ENCODE measurements at regions not wholly inside any gene's neighbourhood (a gene's known extent, or its start where the extent isn't known, plus 50 kb on each side); places are given as distances from the start of the nearest gene placed in this dataset.

GRCh38 chr13:29693275-29693945, 97.9 kb upstream of the SLC7A1 start:
- Histone ChIP-seq H3K4me1 (ENCODE audit: control insufficient read depth, insufficient read depth, low read length, poor library complexity, severe bottlenecking) (no peaks in the 10 kb centered on the region), H3K9me3 (ENCODE audit: control insufficient read depth, low read length) (peaks cover 8% of the 10 kb centered on the region), H3K4me3 (ENCODE audit: extremely low read depth, insufficient read depth, low read length, poor library complexity, severe bottlenecking) (no peak overlapping the region), H3K27ac (ENCODE audit: low read depth, low read length, severe bottlenecking) (no peak overlapping the region), H3K36me3 (ENCODE audit: control insufficient read depth, insufficient read depth, low read length) (no peaks in the 10 kb centered on the region)
- 83 to 96% methylated on average over 10 to 11 of the region's 13 CpGs for WGBS, 2 experiments (ENCODE audit: insufficient coverage in 2 of 2)

GRCh38 chr13:29689548-29689947, 94.1 kb upstream of the SLC7A1 start:
- Histone ChIP-seq H3K4me1 (ENCODE audit: control insufficient read depth, insufficient read depth, low read length, poor library complexity, severe bottlenecking) (no peaks in the 10 kb centered on the region), H3K4me3 (ENCODE audit: extremely low read depth, insufficient read depth, low read length, poor library complexity, severe bottlenecking) (no peak overlapping the region), H3K9me3 (ENCODE audit: control insufficient read depth, low read length) (no peaks in the 10 kb centered on the region), H3K36me3 (ENCODE audit: control insufficient read depth, insufficient read depth, low read length) (no peaks in the 10 kb centered on the region), H3K27ac (ENCODE audit: low read depth, low read length, severe bottlenecking) (no peak overlapping the region)
- 84 to 89% methylated on average over 1 to 2 of the region's 3 CpGs for WGBS, 2 experiments (ENCODE audit: insufficient coverage in 2 of 2)

DNA sequence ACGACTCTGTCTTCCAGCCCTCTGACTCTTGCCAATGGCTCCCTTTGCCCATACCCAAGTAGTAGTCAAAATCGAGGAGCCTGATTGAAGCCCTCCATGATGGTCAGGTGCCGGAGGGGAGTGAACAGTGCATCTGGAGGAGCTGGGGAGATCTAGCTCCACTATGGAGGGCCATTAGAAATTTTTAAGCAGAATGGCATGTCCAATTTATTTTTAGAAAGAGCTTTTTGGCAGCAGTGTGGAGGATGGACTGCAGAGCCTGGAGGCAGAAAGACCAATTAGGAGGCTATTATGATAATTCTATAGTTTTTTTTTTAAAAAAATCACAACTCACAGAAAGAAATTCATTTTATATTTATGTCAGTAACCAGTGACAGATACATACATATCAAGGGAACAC, 92.7 kb upstream of the SLC7A1 start:
- H3K9me3 ChIP-seq (ENCODE audit: control insufficient read depth, low read length): no peaks in the 10 kb centered on the region
- H3K36me3 ChIP-seq (ENCODE audit: control insufficient read depth, insufficient read depth, low read length): no peaks in the 10 kb centered on the region
- no peaks in the 10 kb centered on the region for H3K4me1 ChIP-seq (ENCODE audit: control insufficient read depth, insufficient read depth, low read length, poor library complexity, severe bottlenecking)
- no peak overlapping the region for H3K27ac ChIP-seq (ENCODE audit: low read depth, low read length, severe bottlenecking)
- H3K4me3 ChIP-seq (ENCODE audit: extremely low read depth, insufficient read depth, low read length, poor library complexity, severe bottlenecking): no peak overlapping the region
- WGBS, 2 experiments (ENCODE audit: insufficient coverage in 2 of 2): 95 to 100% methylated on average over 2 to 3 of the region's 3 CpGs

DNA sequence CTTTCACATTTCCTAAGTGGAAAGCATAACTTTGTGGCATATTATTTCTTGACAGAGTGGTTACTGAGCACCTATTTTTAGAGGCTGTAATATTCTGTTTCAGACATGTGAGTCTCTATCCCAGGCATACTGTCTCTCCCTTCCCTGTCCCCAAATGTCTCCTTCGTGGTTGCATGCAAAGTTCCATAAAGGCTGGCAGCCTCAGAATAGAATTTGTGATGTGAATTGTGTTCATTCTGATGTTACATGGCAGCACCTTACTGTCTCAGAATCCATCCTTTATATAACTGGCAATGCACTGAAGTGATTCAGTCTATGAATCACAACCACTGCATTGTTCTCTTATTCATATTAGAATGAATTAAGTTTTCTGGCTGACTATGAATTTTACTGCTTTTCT, 89.0 kb upstream of the SLC7A1 start:
- no peaks in the 10 kb centered on the region for H3K36me3 ChIP-seq (ENCODE audit: control insufficient read depth, insufficient read depth, low read length)
- no peak overlapping the region for H3K27ac ChIP-seq (ENCODE audit: low read depth, low read length, severe bottlenecking)
- no peaks in the 10 kb centered on the region for H3K4me1 ChIP-seq (ENCODE audit: control insufficient read depth, insufficient read depth, low read length, poor library complexity, severe bottlenecking)
- H3K4me3 ChIP-seq (ENCODE audit: extremely low read depth, insufficient read depth, low read length, poor library complexity, severe bottlenecking): no peak overlapping the region
- WGBS, 2 experiments (ENCODE audit: insufficient coverage in 2 of 2): no CpG with 5 or more reads among the region's 1 CpG
- H3K9me3 ChIP-seq (ENCODE audit: control insufficient read depth, low read length): no peaks in the 10 kb centered on the region

DNA sequence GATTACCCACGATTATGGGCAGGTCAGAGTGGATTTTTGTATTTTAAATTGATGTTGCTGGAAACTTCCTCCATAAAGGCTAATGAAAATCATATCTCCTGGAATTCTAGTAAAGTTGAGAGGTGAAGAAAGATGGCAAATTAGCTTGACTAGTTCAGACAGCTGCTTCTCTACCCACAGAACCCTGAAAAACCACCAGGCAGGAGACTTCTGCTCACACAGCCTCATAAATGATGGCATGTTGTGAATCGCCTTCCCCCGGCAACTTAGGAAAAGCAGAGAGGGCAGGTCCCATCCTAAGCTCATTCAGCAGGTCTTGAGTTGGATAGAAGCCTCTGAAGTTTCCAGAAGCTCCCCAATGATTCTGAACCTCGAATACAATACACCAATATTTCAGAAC, 87.6 kb upstream of the SLC7A1 start:
- WGBS, 2 experiments (ENCODE audit: insufficient coverage in 2 of 2): 84 to 93% methylated on average over 2 to 4 of the region's 4 CpGs
- Histone ChIP-seq H3K27ac (ENCODE audit: low read depth, low read length, severe bottlenecking) (no peak overlapping the region), H3K4me3 (ENCODE audit: extremely low read depth, insufficient read depth, low read length, poor library complexity, severe bottlenecking) (no peak overlapping the region), H3K9me3 (ENCODE audit: control insufficient read depth, low read length) (no peaks in the 10 kb centered on the region), H3K4me1 (ENCODE audit: control insufficient read depth, insufficient read depth, low read length, poor library complexity, severe bottlenecking) (no peaks in the 10 kb centered on the region), H3K36me3 (ENCODE audit: control insufficient read depth, insufficient read depth, low read length) (no peaks in the 10 kb centered on the region)

- H3K9me3 ChIP-seq (ENCODE audit: control insufficient read depth, low read length): no peaks in the 10 kb centered on the region
These were observed 86.4 kb upstream of the SLC7A1 start for GRCh38 chr13:29681864-29682263.

DNA sequence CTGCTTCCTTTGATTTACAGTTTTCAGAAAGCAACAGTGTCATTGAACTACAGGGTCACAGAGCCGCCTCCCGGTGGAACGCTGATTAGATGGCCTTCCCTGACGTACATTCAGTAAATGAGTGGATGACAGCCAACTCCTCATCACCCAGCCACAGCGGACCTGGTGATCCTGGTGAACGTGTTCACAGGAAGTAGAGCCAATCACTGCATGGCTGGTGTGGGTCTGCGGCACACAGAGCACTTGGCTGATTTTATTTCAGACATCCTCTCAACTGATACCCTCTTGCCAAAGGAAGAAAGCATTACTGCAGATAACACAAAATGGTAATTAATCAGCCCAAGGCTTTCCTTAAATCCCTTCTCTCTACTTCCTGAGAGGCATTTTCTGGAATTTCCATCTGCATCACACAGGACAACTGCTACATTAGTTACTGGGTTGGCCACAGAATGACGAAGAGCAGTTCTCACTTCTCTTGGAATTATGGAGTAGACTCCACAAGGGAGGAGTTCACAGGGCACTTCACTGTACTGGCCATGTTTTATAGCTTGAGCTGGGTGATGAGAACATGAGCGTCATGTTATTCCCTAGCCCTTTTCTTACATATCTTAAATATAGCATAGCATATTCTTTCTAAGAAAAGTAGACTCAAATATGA, 84.0 kb upstream of the SLC7A1 start:
- no peaks in the 10 kb centered on the region for H3K9me3 ChIP-seq (ENCODE audit: control insufficient read depth, low read length)
- no peaks in the 10 kb centered on the region for H3K36me3 ChIP-seq (ENCODE audit: control insufficient read depth, insufficient read depth, low read length)
- H3K27ac ChIP-seq (ENCODE audit: low read depth, low read length, severe bottlenecking): no peak overlapping the region
- no peak overlapping the region for H3K4me3 ChIP-seq (ENCODE audit: extremely low read depth, insufficient read depth, low read length, poor library complexity, severe bottlenecking)
- WGBS, 2 experiments (ENCODE audit: insufficient coverage in 2 of 2): 84 to 93% methylated on average over 3 to 8 of the region's 9 CpGs
- peaks cover 6% of the 10 kb centered on the region for H3K4me1 ChIP-seq (ENCODE audit: control insufficient read depth, insufficient read depth, low read length, poor library complexity, severe bottlenecking)

More at GRCh38 chr13:29681864-29682263, 86.4 kb upstream of the SLC7A1 start:
- H3K4me1 ChIP-seq (ENCODE audit: control insufficient read depth, insufficient read depth, low read length, poor library complexity, severe bottlenecking): peaks cover 3% of the 10 kb centered on the region
- H3K4me3 ChIP-seq (ENCODE audit: extremely low read depth, insufficient read depth, low read length, poor library complexity, severe bottlenecking): no peak overlapping the region
- no peak overlapping the region for H3K27ac ChIP-seq (ENCODE audit: low read depth, low read length, severe bottlenecking)
- 89% methylated on average over 1 of the region's 3 CpGs; no CpG with 5 or more reads in 1 of the 2 experiments for WGBS, 2 experiments (ENCODE audit: insufficient coverage in 2 of 2)
- H3K36me3 ChIP-seq (ENCODE audit: control insufficient read depth, insufficient read depth, low read length): no peaks in the 10 kb centered on the region

DNA sequence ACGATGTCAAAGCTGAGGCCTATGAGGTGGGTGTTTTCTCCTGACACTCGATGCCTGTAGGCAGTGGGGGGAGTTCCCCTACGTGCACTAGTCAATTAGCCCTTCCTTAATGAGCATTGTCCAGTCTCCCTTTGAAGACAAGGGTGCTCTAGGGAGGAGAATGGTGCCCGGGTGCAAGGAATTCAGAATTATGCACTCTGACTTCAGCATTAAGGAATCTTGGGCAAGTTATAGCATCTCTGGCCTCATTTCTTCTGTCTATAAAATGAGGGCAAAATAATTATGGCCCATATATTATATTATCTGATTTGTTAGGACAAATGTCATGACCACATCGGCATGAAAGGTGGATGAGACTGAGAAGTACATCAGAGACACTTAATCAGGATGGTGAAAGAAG, 82.1 kb upstream of the SLC7A1 start:
- no peak overlapping the region for H3K4me3 ChIP-seq (ENCODE audit: extremely low read depth, insufficient read depth, low read length, poor library complexity, severe bottlenecking)
- no peaks in the 10 kb centered on the region for H3K36me3 ChIP-seq (ENCODE audit: control insufficient read depth, insufficient read depth, low read length)
- WGBS, 2 experiments (ENCODE audit: insufficient coverage in 2 of 2): 83 to 100% methylated on average over 2 to 3 of the region's 5 CpGs
- H3K27ac ChIP-seq (ENCODE audit: low read depth, low read length, severe bottlenecking): no peak overlapping the region
- peaks cover 6% of the 10 kb centered on the region for H3K4me1 ChIP-seq (ENCODE audit: control insufficient read depth, insufficient read depth, low read length, poor library complexity, severe bottlenecking)
- no peaks in the 10 kb centered on the region for H3K9me3 ChIP-seq (ENCODE audit: control insufficient read depth, low read length)

DNA sequence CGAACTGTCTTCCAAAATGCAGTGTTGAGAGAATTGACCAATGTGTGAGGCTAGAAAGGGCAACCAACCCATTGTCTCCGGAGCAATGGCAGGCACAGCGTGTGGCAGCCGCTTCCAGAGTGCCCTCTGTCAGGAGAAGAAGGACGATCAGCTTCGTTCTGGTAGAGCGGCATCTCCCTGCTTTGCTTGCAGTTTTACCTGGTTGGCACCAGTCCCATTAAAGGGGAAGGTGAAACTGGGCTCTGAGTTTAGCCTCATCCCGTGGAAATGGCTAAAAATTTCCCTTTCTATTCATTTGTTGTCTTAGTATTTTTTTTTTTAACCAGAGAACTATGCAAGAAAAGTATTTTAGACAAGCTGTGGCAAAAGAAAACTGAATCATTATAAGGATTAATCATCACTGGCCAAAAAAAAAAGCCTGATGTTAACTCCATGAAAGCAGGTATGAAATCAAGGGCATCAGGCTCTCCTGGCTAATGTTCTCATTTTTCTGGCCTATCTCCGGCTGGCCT, 81.5 kb upstream of the SLC7A1 start:
- Histone ChIP-seq H3K27ac (ENCODE audit: low read depth, low read length, severe bottlenecking) (peak overlapping the region; percentile 65), H3K9me3 (ENCODE audit: control insufficient read depth, low read length) (no peaks in the 10 kb centered on the region)

GRCh38 chr13:29676535-29676934, 81.0 kb upstream of the SLC7A1 start:
- 92 to 93% methylated on average over 3 to 4 of the region's 4 CpGs for WGBS, 2 experiments (ENCODE audit: insufficient coverage in 2 of 2)
- Histone ChIP-seq H3K4me3 (ENCODE audit: extremely low read depth, insufficient read depth, low read length, poor library complexity, severe bottlenecking) (no peak overlapping the region), H3K27ac (ENCODE audit: low read depth, low read length, severe bottlenecking) (peak overlapping the region; percentile 65), H3K4me1 (ENCODE audit: control insufficient read depth, insufficient read depth, low read length, poor library complexity, severe bottlenecking) (peaks cover 6% of the 10 kb centered on the region), H3K36me3 (ENCODE audit: control insufficient read depth, insufficient read depth, low read length) (no peaks in the 10 kb centered on the region), H3K9me3 (ENCODE audit: control insufficient read depth, low read length) (no peaks in the 10 kb centered on the region)

More for the DNA sequence above, 81.5 kb upstream of the SLC7A1 start:
- WGBS, 2 experiments (ENCODE audit: insufficient coverage in 2 of 2): 69 to 88% methylated on average over 7 to 8 of the region's 9 CpGs
- Histone ChIP-seq H3K36me3 (ENCODE audit: control insufficient read depth, insufficient read depth, low read length) (no peaks in the 10 kb centered on the region), H3K4me3 (ENCODE audit: extremely low read depth, insufficient read depth, low read length, poor library complexity, severe bottlenecking) (no peak overlapping the region), H3K4me1 (ENCODE audit: control insufficient read depth, insufficient read depth, low read length, poor library complexity, severe bottlenecking) (peaks cover 6% of the 10 kb centered on the region)

DNA sequence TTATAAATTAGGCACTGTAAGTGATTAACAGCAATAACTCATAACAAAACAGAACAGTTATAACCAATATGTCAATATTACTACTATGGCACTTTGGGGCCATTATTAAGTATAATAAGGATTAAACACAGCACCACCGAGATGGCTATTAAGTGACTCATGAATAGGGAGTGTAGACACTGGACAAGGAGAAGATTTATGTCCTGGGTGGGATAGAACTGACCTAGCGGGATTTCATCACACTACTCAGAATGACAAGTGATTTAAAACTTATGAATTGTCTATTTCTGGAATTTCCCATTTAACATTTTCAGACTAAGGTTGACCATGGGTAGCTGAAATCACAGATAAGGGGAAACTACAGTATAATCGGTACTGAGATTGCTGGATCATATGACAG, 79.0 kb upstream of the SLC7A1 start:
- no peak overlapping the region for H3K4me3 ChIP-seq (ENCODE audit: extremely low read depth, insufficient read depth, low read length, poor library complexity, severe bottlenecking)
- no peaks in the 10 kb centered on the region for H3K9me3 ChIP-seq (ENCODE audit: control insufficient read depth, low read length)
- no peaks in the 10 kb centered on the region for H3K36me3 ChIP-seq (ENCODE audit: control insufficient read depth, insufficient read depth, low read length)
- 80% methylated on average over 1 of the region's 3 CpGs; no CpG with 5 or more reads in 1 of the 2 experiments for WGBS, 2 experiments (ENCODE audit: insufficient coverage in 2 of 2)
- H3K4me1 ChIP-seq (ENCODE audit: control insufficient read depth, insufficient read depth, low read length, poor library complexity, severe bottlenecking): peaks cover 6% of the 10 kb centered on the region
- H3K27ac ChIP-seq (ENCODE audit: low read depth, low read length, severe bottlenecking): no peak overlapping the region

Measured in mesodermal cell (in vitro differentiated cells).